IMR-90 (cell line): ENCODE measurements at regions not wholly inside any gene's neighbourhood (a gene's known extent, or its start where the extent isn't known, plus 50 kb on each side); places are given as distances from the start of the nearest gene placed in this dataset.

Source experiments
- ATAC-seq: fragments of 200-7000 bp; cut with Tn5 transposase; 2 replicates; pipeline ENCODE4 v1.9.1; 2020; ENCODE audit warnings: low read depth, mild to moderate bottlenecking, moderate library complexity
- BruUV-seq: library from RNA; stranded (reverse); fragments of 400-500 nt; replicated peaks from 2 replicates; lab custom pipeline; 2021; lab: Mats Ljungman, UMichigan
- CTCF ChIA-PET: fragments of 300-600 bp; formaldehyde crosslinking; extraction: SDS; loops from one replicate; lab custom pipeline; 2021; ENCODE audit warnings: antibody characterized with exemption; lab: Yijun Ruan, JAX
- POLR2A ChIA-PET: fragments of 300-600 bp; sonication (Branson Sonifier 250); formaldehyde crosslinking; loops from one replicate; lab custom pipeline; 2022; ENCODE audit warnings: antibody characterized with exemption; ENCODE audit not compliant: unreplicated experiment; lab: Charles Lee
- DNase-seq: peaks from one replicate; pipeline ENCODE4 v3.0.0; 2013
- H2AFZ ChIP-seq: replicated peaks from 2 replicates; pipeline ENCODE3; 2013; ENCODE audit warnings: low read length, mild to moderate bottlenecking; ENCODE audit not compliant: poor library complexity
- H2AK5ac ChIP-seq: 2 replicates; pipeline ENCODE4 v1.6.1; 2013; ENCODE audit warnings: low read depth, low read length, inconsistent platforms
- H2AK9ac ChIP-seq: replicated peaks from 2 replicates; pipeline ENCODE3; 2013; ENCODE audit warnings: mild to moderate bottlenecking, low read depth, low read length, moderate library complexity; ENCODE audit not compliant: poor library complexity
- H2BK120ac ChIP-seq: 2 replicates; pipeline ENCODE4 v1.6.1; 2013; ENCODE audit warnings: low read depth, low read length, inconsistent platforms
- H2BK15ac ChIP-seq: 3 replicates; pipeline ENCODE4 v1.6.1; 2013; ENCODE audit warnings: low read depth, low read length, inconsistent platforms
- H2BK20ac ChIP-seq: 2 replicates; pipeline ENCODE4 v1.6.1; 2013; ENCODE audit warnings: low read depth, mild to moderate bottlenecking, inconsistent platforms, low read length, moderate library complexity
- H2BK5ac ChIP-seq: 2 replicates; pipeline ENCODE4 v1.6.1; 2013; ENCODE audit warnings: mild to moderate bottlenecking, low read depth, low read length, inconsistent platforms; ENCODE audit not compliant: poor library complexity, severe bottlenecking
- H3K14ac ChIP-seq: replicated peaks from 2 replicates; pipeline ENCODE4 v1.6.1; 2013; ENCODE audit warnings: low read depth, low read length, inconsistent platforms
- H3K18ac ChIP-seq: 2 replicates; pipeline ENCODE4 v1.6.1; 2013; ENCODE audit warnings: low read depth, low read length, control low read depth
- H3K23ac ChIP-seq: 2 replicates; pipeline ENCODE4 v1.6.1; 2013; ENCODE audit warnings: low read depth, low read length, inconsistent platforms
- H3K27ac ChIP-seq: 2 replicates; pipeline ENCODE4 v1.5.1; 2013; ENCODE audit warnings: mild to moderate bottlenecking, control low read depth, low read length; ENCODE audit not compliant: insufficient read depth
- H3K27me3 ChIP-seq: 2 replicates; pipeline ENCODE4 v1.6.1; 2013; ENCODE audit warnings: low read length; ENCODE audit not compliant: control insufficient read depth, insufficient read depth
- H3K36me3 ChIP-seq: 2 replicates; pipeline ENCODE4 v1.6.1; 2013; ENCODE audit warnings: low read length, mixed read lengths; ENCODE audit not compliant: control insufficient read depth, insufficient read depth
- H3K4ac ChIP-seq: 2 replicates; pipeline ENCODE4 v1.6.1; 2013; ENCODE audit warnings: low read depth, low read length, inconsistent platforms
- H3K4me1 ChIP-seq: 2 replicates; pipeline ENCODE4 v1.6.1; 2013; ENCODE audit warnings: low read length, mixed read lengths; ENCODE audit not compliant: control insufficient read depth, insufficient read depth
- H3K4me2 ChIP-seq: 2 replicates; pipeline ENCODE4 v1.6.1; 2013; ENCODE audit warnings: low read depth, mild to moderate bottlenecking, control low read depth, low read length, moderate library complexity
- H3K4me3 ChIP-seq: 2 replicates; pipeline ENCODE4 v1.5.1; 2013; ENCODE audit warnings: low read depth, mild to moderate bottlenecking, control low read depth, low read length, moderate library complexity; ENCODE audit not compliant: insufficient read depth
- H3K56ac ChIP-seq: 2 replicates; pipeline ENCODE4 v1.6.1; 2013; ENCODE audit warnings: low read length, inconsistent platforms; ENCODE audit not compliant: insufficient read depth; ENCODE audit errors: extremely low read depth
- H3K79me1 ChIP-seq, 2 experiments: 2 replicates each; pipeline ENCODE4 v1.6.1; 2013; ENCODE audit warnings: low read length in 2 of 2, inconsistent platforms in 1 of 2, low read depth in 1 of 2
- H3K9ac ChIP-seq: 2 replicates; pipeline ENCODE4 v1.6.1; 2013; ENCODE audit warnings: low read depth, low read length, control low read depth
- H3K9me1 ChIP-seq: 2 replicates; pipeline ENCODE4 v1.6.1; 2013; ENCODE audit warnings: low read length, inconsistent platforms; ENCODE audit not compliant: insufficient read depth
- H3K9me3 ChIP-seq: 2 replicates; pipeline ENCODE4 v1.6.1; 2013; ENCODE audit warnings: low read length; ENCODE audit not compliant: control insufficient read depth, insufficient read depth
- H4K20me1 ChIP-seq: 2 replicates; pipeline ENCODE4 v1.6.1; 2013; ENCODE audit warnings: low read length, inconsistent platforms; ENCODE audit not compliant: insufficient read depth
- H4K5ac ChIP-seq: 2 replicates; pipeline ENCODE4 v1.6.1; 2013; ENCODE audit warnings: mild to moderate bottlenecking, low read depth, low read length, control low read depth
- H4K8ac ChIP-seq, 2 experiments: 2 replicates each; pipeline ENCODE4 v1.6.1; 2013; ENCODE audit warnings: low read depth in 2 of 2, low read length in 2 of 2, control low read depth in 1 of 2, inconsistent platforms in 1 of 2
- H4K91ac ChIP-seq: 2 replicates; pipeline ENCODE4 v1.6.1; 2013; ENCODE audit warnings: low read depth, low read length, inconsistent platforms; ENCODE audit not compliant: insufficient read depth
- CEBPB ChIP-seq: IDR thresholded peaks from 2 replicates; pipeline ENCODE4 v1.6.1; 2012; ENCODE audit warnings: low read depth, low read length, improper control_type of control experiment
- CTCF ChIP-seq: conservative IDR thresholded peaks from 2 replicates; pipeline ENCODE4 v1.5.1; 2012; ENCODE audit warnings: mild to moderate bottlenecking, low read depth, low read length, improper control_type of control experiment
- MAZ ChIP-seq: IDR thresholded peaks from 2 replicates; pipeline ENCODE4 v1.6.1; 2012; ENCODE audit warnings: low read depth, mild to moderate bottlenecking, low read length, improper control_type of control experiment, moderate library complexity, borderline replicate concordance
- MXI1 ChIP-seq: IDR thresholded peaks from 2 replicates; pipeline ENCODE4 v1.6.1; 2012; ENCODE audit warnings: low read depth, mild to moderate bottlenecking, low read length, moderate library complexity, borderline replicate concordance
- POLR2A ChIP-seq: IDR thresholded peaks from 2 replicates; pipeline ENCODE4 v1.6.1; 2012; ENCODE audit warnings: mild to moderate bottlenecking, low read depth, low read length
- RAD21 ChIP-seq: IDR thresholded peaks from 2 replicates; pipeline ENCODE4 v1.6.1; 2012; ENCODE audit warnings: low read length, improper control_type of control experiment
- RCOR1 ChIP-seq: IDR thresholded peaks from 2 replicates; pipeline ENCODE4 v1.6.1; 2012; ENCODE audit warnings: mild to moderate bottlenecking, low read length, improper control_type of control experiment; ENCODE audit not compliant: insufficient replicate concordance
- SMC3 ChIP-seq: fragments of 150-350 bp; IDR thresholded peaks from 2 replicates; pipeline ENCODE4 v1.6.1; 2016; ENCODE audit warnings: low read depth, mild to moderate bottlenecking, antibody characterized with exemption, low read length, moderate library complexity
- dilution Hi-C: fragments of 300-500 bp; cut with HindIII; formaldehyde crosslinking; loops from one replicate; pipeline ENCODE4 v1.14.3; 2018; ENCODE audit warnings: low sequenced_read_pairs; ENCODE audit not compliant: unreplicated experiment
- in situ Hi-C: fragments of 300-500 bp; cut with MboI; formaldehyde crosslinking; loops from 3 replicates; pipeline ENCODE4 v1.14.3; 2019; ENCODE audit warnings: low sequenced_read_pairs, inconsistent platforms, mixed read lengths
- intact Hi-C: fragments of 100-400 bp; cut with micrococcal nuclease; formaldehyde crosslinking; loops from 2 replicates; pipeline ENCODE4 v1.10.0; 2022

GRCh38 chr13:74871369-74872070 lies 610.4 kb downstream of the TBC1D4 start:
- no TSS peak for BruUV-seq
- Histone ChIP-seq H2BK5ac (no peak overlapping the region), H4K5ac (no peak overlapping the region), H2BK15ac (no peak overlapping the region), H3K4me2 (no peak overlapping the region), H3K9ac (no peak overlapping the region), H2AFZ (no peak overlapping the region), H4K8ac (no peak overlapping the region), H4K20me1 (no peaks in the 10 kb centered on the region), H3K27ac (no peak overlapping the region), H2AK9ac (no peak overlapping the region), H3K4me3 (no peak overlapping the region), H3K36me3 (no peaks in the 10 kb centered on the region), H2BK20ac (no peak overlapping the region), H3K56ac (no peak overlapping the region), H3K27me3 (no peaks in the 10 kb centered on the region), H3K14ac (no peak overlapping the region), H3K9me3 (no peaks in the 10 kb centered on the region), H3K4me1 (no peaks in the 10 kb centered on the region), H3K79me1 (no peaks in the 10 kb centered on the region), H3K23ac (no peak overlapping the region), H2AK5ac (no peak overlapping the region), H3K18ac (no peak overlapping the region), H3K4ac (no peak overlapping the region), H2BK120ac (no peak overlapping the region), H4K91ac (no peak overlapping the region), H3K9me1 (no peaks in the 10 kb centered on the region)
- in situ Hi-C loops = no loop called here
- intact Hi-C loops = no loop called here
- ChIA-PET CTCF (no interaction called here), POLR2A (no interaction called here)
- dilution Hi-C loops = no loop called here
- TF ChIP-seq POLR2A (no peak), CEBPB (no peak), RAD21 (no peak), RCOR1 (no peak), MXI1 (no peak), MAZ (no peak), SMC3 (no peak), CTCF (no peak)
- DNase-seq (no peak), ATAC-seq (no peak)
